ENCODE measurements at regions not wholly inside any gene's neighbourhood (a gene's known extent, or its start where the extent isn't known, plus 50 kb on each side); places are given as distances from the start of the nearest gene placed in this dataset.

GRCh38 chr12:74148849-74149248, 388.8 kb upstream of the ATXN7L3B start:
- no peaks in the 10 kb centered on the region; a peak in 1 of 7 replicates for H3K27me3 ChIP-seq (replicated peaks in 1 of 4; ENCODE audit: control insufficient read depth in 3 of 4, extremely low read depth in 1 of 4, insufficient read depth in 3 of 4, low read length in 3 of 4)
- no peak for FAIRE-seq
- no peak overlapping the region for H4K8ac ChIP-seq (ENCODE audit: extremely low read depth, insufficient read depth, low read length)
- no peak overlapping the region for H2BK12ac ChIP-seq (ENCODE audit: low read depth, low read length)
- no peak overlapping the region for H2AFZ ChIP-seq (ENCODE audit: low read length)
- no peaks in the 10 kb centered on the region for H3K79me2 ChIP-seq (ENCODE audit: control insufficient read depth in 1 of 2, insufficient read depth in 2 of 2, low read length in 2 of 2)
- no peak overlapping the region for H2BK15ac ChIP-seq (ENCODE audit: low read length)
- H3K18ac ChIP-seq (ENCODE audit: extremely low read depth, low read length): no peak overlapping the region
- H3K9ac ChIP-seq (replicated peaks in 1 of 4; ENCODE audit: extremely low read depth in 1 of 4, low read depth in 3 of 4, low read length in 3 of 4): no peak overlapping the region
- no peak overlapping the region for H2BK20ac ChIP-seq (ENCODE audit: low read length)
- no peak overlapping the region for H3K4me2 ChIP-seq (ENCODE audit: insufficient read depth in 1 of 2, low read depth in 2 of 2, low read length in 2 of 2)
- H3K14ac ChIP-seq (ENCODE audit: insufficient read length): no peak overlapping the region
- H3K27ac ChIP-seq (ENCODE audit: low read depth, low read length): no peak overlapping the region
- TF ChIP-seq SP2 (IDR thresholded peaks at IDR 0.05; ENCODE audit: low read length) (no peak), CBX5 (IDR thresholded peaks at IDR 0.05; ENCODE audit: low read depth, low read length) (no peak), SP4 (IDR thresholded peaks at IDR 0.05; ENCODE audit: low read length) (no peak), ZNF274 (IDR thresholded peaks at IDR 0.05; ENCODE audit: borderline replicate concordance, extremely low read depth, low read length) (no peak)
- no peak overlapping the region for H4K91ac ChIP-seq (replicated peaks; ENCODE audit: insufficient read length, low read length)
- WGBS, 2 experiments (ENCODE audit: extremely low coverage in 1 of 2, insufficient coverage in 1 of 2, insufficient read length in 1 of 2, insufficient replicate concordance in 2 of 2, low coverage in 1 of 2, low lambda C conversion rate in 2 of 2, missing lambda C conversion rate in 1 of 2): 88% methylated on average over 2 of the region's 2 CpGs; no CpG with 5 or more reads in 1 of the 2 experiments
- no peak overlapping the region for H3K4me3 ChIP-seq (ENCODE audit: extremely low read depth in 1 of 4, insufficient read depth in 2 of 4, low read depth in 3 of 4, low read length in 4 of 4)
- no peaks in the 10 kb centered on the region; a peak in 1 of 8 replicates for H3K36me3 ChIP-seq (ENCODE audit: control insufficient read depth in 2 of 4, insufficient read depth in 4 of 4, low read length in 3 of 4)
- H2BK5ac ChIP-seq (ENCODE audit: low read depth, low read length): no peak overlapping the region
- CTCF ChIA-PET (ENCODE audit: partially characterized antibody): no interaction called here
- peaks cover 0 to 1% of the 10 kb centered on the region in 2 experiments for H4K20me1 ChIP-seq (replicated peaks in 1 of 2; ENCODE audit: control insufficient read depth in 1 of 2, insufficient read depth in 2 of 2, low read length in 2 of 2)
- H2AK5ac ChIP-seq (ENCODE audit: low read depth, low read length): no peak overlapping the region
- no peaks in the 10 kb centered on the region for H3K9me3 ChIP-seq (ENCODE audit: insufficient read depth in 2 of 2, low read depth in 1 of 2, low read length in 1 of 2)
- H3K4me1 ChIP-seq (replicated peaks in 1 of 4; ENCODE audit: control insufficient read depth in 3 of 4, insufficient read depth in 4 of 4, low read length in 3 of 4): no peaks in the 10 kb centered on the region
- H4K5ac ChIP-seq (ENCODE audit: insufficient read length, low read depth, low read length): no peak overlapping the region
- H3K23me2 ChIP-seq (ENCODE audit: low read depth, low read length): no peaks in the 10 kb centered on the region
- H2BK120ac ChIP-seq (replicated peaks; ENCODE audit: low read depth, low read length): no peak overlapping the region
- no peak overlapping the region for H3K23ac ChIP-seq (ENCODE audit: insufficient read length)
- POLR2A ChIA-PET (ENCODE audit: partially characterized antibody): no interaction called here
- H3K4ac ChIP-seq (replicated peaks; ENCODE audit: insufficient read length, low read depth, low read length): no peak overlapping the region
- DNase-seq (ENCODE audit: low read depth in 1 of 2, low spot score in 2 of 2): no peak
- no peaks in the 10 kb centered on the region for H3K79me1 ChIP-seq (ENCODE audit: low read depth, low read length)
- no peak overlapping the region for H3K56ac ChIP-seq (replicated peaks; ENCODE audit: insufficient read length, low read depth, low read length)

Measured in H1 (cell line).